Activated B cell treated with CpG ODN at 0.5 μM for 24 hours (primary cell): ENCODE measurements at regions not wholly inside any gene's neighbourhood (a gene's known extent, or its start where the extent isn't known, plus 50 kb on each side); places are given as distances from the start of the nearest gene placed in this dataset.

ENCODE experiments used
- ATAC-seq: fragments of 200-7000 bp; cut with Tn5 transposase; one replicate; pipeline ENCODE4 v1.10.0; 2021; ENCODE audit warnings: low read depth, mild to moderate bottlenecking, moderate library complexity
- CTCF ChIA-PET: fragments of 350-600 bp; sonication (Branson Sonifier 250); formaldehyde crosslinking; loops from one replicate; lab custom pipeline; 2021; ENCODE audit warnings: antibody characterized with exemption; lab: Charles Lee
- POLR2A ChIA-PET: fragments of 350-600 bp; sonication (Branson Sonifier 250); formaldehyde crosslinking; loops from one replicate; lab custom pipeline; 2021; ENCODE audit warnings: antibody characterized with exemption; lab: Charles Lee
- DNase-seq: peaks from one replicate; pipeline ENCODE4 v3.0.0; 2022
- H3K27ac Mint-ChIP-seq: one replicate; pipeline ENCODE4 v1.8.0; 2020; ENCODE audit warnings: mixed read lengths
- H3K27me3 Mint-ChIP-seq: one replicate; pipeline ENCODE4 v1.8.0; 2021; ENCODE audit warnings: mixed read lengths
- H3K36me3 Mint-ChIP-seq: one replicate; pipeline ENCODE4 v1.8.0; 2021; ENCODE audit warnings: low read depth, mixed read lengths
- H3K4me1 Mint-ChIP-seq: one replicate; pipeline ENCODE4 v1.8.0; 2021; ENCODE audit warnings: mixed read lengths
- H3K4me3 Mint-ChIP-seq: one replicate; pipeline ENCODE4 v1.8.0; 2020; ENCODE audit warnings: mild to moderate bottlenecking, mixed read lengths
- H3K9me3 Mint-ChIP-seq: one replicate; pipeline ENCODE4 v1.8.0; 2020; ENCODE audit warnings: mixed read lengths
- CTCF ChIP-seq: fragments of 200-600 bp; IDR thresholded peaks from one replicate; pipeline ENCODE4 v1.8.0; 2022; ENCODE audit warnings: antibody characterized with exemption, mild to moderate bottlenecking
- intact Hi-C: fragments of 100-400 bp; cut with micrococcal nuclease; formaldehyde crosslinking; loops from one replicate; pipeline ENCODE4 v1.15.1; 2024

DNA sequence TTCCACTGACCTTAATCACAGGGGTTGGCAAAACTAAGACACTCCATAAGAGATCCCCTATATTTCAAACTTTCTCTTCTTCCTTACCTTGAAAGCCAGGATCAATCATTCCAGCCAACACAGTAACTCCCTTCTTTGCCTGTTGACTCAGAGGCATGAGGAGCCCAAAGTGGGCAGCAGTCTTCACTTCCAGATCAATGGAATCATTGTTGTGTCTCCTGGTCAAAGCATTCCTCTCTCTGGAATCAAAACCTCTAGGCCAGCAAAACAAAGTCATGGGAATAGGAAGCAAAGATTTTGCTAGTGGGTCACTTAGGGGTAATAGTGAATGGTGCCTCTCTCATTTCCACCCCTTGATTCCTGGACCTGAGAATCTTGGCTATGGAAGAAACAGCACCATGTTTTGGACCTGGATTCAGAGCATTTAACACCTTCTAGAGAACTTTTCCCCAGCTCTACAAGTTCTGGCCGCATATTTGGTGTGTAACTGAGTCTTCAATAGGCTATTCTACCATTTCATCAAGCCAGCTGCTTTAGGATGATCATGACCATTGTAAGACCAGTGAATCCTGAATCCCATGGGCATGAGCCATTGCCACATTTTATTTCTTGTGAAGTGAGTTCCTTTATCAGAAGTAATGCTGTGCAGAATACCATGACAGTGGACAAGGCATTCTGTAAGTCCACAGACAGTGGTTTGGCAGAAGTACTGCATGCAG is 65.7 kb upstream of the SERPINE2 start:
- Mint-ChIP-seq H3K27me3 (peaks cover 2% of the 10 kb centered on the region), H3K27ac (no peak overlapping the region), H3K4me1 (peaks cover 4% of the 10 kb centered on the region), H3K9me3 (no peaks in the 10 kb centered on the region), H3K4me3 (no peak overlapping the region), H3K36me3 (no peaks in the 10 kb centered on the region)
- intact Hi-C loops = no loop called here
- no peak for ATAC-seq
- ChIA-PET POLR2A (no interaction called here), CTCF (no interaction called here)
- no peak for TF ChIP-seq CTCF
- DNase-seq = no peak

DNA sequence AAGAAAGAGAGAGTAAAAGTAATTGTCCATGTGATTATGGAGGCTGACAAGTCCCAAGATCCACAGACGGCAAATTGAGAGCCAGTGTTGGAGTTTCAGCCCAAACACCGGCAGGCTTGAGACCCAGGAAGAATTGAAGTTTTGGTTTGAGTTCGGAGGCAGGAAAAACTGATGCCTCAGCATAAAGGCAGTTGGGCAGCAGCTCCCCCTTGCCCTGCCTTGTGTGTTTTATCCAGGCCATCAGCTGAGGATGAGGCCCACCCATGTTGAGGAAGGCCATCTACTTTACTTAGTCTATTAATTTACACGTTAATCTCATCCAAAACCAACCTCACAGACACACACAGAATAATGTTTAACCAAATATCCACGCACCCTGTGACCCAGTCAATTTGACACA is 64.6 kb upstream of the SERPINE2 start:
- POLR2A ChIA-PET = no interaction called here
- no peaks in the 10 kb centered on the region for H3K36me3 Mint-ChIP-seq
- no peak overlapping the region for H3K27ac Mint-ChIP-seq
- no peaks in the 10 kb centered on the region for H3K9me3 Mint-ChIP-seq
- H3K27me3 Mint-ChIP-seq = peaks cover under 1% of the 10 kb centered on the region
- CTCF ChIA-PET = no interaction called here
- TF ChIP-seq CTCF = no peak
- H3K4me3 Mint-ChIP-seq = no peak overlapping the region
- intact Hi-C loops = no loop called here
- DNase-seq = no peak
- no peak for ATAC-seq
- H3K4me1 Mint-ChIP-seq = peaks cover 4% of the 10 kb centered on the region

DNA sequence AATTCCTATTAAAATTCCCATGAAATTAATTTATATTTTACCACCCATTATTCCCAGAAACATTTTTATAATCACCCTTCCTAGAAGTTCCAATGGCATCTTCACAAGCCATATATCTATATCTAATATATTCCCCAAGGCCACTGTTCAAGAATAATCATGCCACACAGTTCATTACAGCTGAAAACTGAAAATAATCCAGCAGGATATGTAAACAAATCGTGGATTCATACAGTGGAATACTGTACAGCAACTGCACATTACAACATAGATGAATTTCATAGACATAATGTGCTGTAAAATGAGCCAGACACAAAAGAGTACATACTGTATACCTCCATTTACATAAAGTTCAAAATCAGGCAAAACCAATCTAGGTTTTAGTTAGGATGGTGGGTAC is 63.9 kb upstream of the SERPINE2 start:
- no peak for TF ChIP-seq CTCF
- Mint-ChIP-seq H3K27ac (no peak overlapping the region), H3K4me3 (no peak overlapping the region), H3K4me1 (peaks cover 4% of the 10 kb centered on the region), H3K27me3 (peaks cover 2% of the 10 kb centered on the region), H3K36me3 (no peaks in the 10 kb centered on the region), H3K9me3 (no peaks in the 10 kb centered on the region)
- CTCF ChIA-PET = no interaction called here
- POLR2A ChIA-PET = no interaction called here
- ATAC-seq (no peak), DNase-seq (no peak)
- intact Hi-C loops = no loop called here

DNA sequence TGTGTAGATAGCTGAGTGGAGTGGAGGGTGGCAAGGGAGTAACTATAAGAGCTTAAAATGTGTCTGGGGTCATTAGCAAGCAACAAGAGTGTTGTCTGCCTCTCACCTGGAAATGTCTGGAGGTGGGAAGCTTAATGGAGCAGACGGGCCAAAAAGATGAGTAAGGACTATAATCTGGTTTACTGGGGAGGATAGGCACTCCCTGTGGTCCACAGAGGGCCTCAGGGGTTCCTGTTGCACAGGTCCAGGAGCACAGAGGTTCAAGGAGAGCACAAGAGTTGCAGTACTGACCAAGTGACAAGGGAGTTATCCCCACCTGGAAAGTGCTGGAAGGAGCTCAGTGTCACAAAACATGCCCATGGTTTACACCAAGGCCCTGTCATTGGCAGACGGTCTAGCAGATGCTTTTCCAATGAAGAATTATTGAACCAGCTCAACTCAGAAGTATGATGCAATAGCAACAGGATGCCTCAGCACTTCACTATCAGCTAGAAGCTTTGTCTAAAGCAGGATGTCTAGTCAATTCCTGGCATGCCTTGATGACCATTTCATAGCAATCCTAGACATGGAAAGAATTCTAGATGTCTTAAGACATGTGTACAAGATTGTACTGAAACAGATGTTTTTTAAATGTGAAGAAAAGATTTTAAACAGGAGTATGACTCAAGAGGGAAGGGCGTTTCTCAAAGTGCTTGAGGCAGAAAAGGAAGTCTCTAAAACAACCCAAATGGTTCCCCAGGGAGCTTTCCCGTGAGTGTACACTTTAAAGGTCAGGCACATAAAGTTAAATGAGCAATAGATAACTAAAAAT is 62.9 kb upstream of the SERPINE2 start:
- Mint-ChIP-seq H3K27ac (no peak overlapping the region), H3K4me1 (peaks cover 4% of the 10 kb centered on the region), H3K4me3 (no peak overlapping the region), H3K9me3 (no peaks in the 10 kb centered on the region), H3K36me3 (no peaks in the 10 kb centered on the region), H3K27me3 (peaks cover 2% of the 10 kb centered on the region)
- intact Hi-C loops = no loop called here
- no peak for DNase-seq
- ChIA-PET POLR2A (no interaction called here), CTCF (interaction anchor here (1.0 kb wide), 1 partner anchor 108 kb away, joined by 4 read pairs; no protein-coding TSS in a partner anchor)
- TF ChIP-seq CTCF = no peak
- ATAC-seq = no peak

DNA sequence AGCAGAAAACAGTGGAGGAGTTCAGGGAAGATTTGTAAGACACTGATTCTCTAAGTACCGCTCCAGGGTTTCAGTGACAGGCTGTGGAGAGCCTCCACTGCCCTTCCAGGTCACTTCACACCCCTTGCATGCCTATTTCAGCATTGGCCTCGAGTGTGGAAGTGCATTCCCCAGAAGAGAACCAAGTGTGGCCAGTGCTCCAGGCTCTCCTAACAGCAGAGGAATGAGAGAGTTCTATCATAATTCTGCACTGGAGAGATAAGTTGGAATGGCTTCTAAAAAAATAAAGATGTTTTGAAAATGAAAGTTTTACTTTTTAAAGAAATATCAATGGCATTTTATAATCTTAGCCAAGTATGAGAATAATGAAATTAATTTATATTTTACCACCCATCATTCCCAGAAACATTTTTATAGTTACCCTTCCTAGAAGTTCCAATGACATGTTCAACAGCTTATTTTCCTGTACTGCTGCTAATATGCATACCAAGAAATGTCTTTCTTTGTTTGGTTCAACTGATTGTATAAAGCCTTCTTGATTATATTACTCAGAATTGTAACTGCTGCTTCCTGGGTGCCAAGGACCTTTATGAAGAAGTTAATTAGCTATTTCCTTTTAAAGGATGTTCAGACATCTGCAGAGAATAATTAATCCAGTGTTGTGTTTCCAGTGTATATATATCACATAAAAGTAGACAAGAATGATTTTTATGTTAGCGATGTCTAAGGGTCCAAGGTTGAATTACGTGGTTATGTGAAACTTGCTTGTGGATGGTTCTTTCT is 61.0 kb upstream of the SERPINE2 start:
- DNase-seq (no peak), ATAC-seq (no peak)
- TF ChIP-seq CTCF = no peak
- H3K27me3 Mint-ChIP-seq = peaks cover 8% of the 10 kb centered on the region
- ChIA-PET CTCF (no interaction called here), POLR2A (no interaction called here)
- intact Hi-C loops = no loop called here
- H3K36me3 Mint-ChIP-seq = no peaks in the 10 kb centered on the region
- H3K4me3 Mint-ChIP-seq = no peak overlapping the region
- peaks cover 4% of the 10 kb centered on the region for H3K4me1 Mint-ChIP-seq
- H3K27ac Mint-ChIP-seq = no peak overlapping the region
- H3K9me3 Mint-ChIP-seq = peaks cover 3% of the 10 kb centered on the region
